Left cardiac atrium (tissue), 4 donors: ENCODE measurements at regions not wholly inside any gene's neighbourhood (a gene's known extent, or its start where the extent isn't known, plus 50 kb on each side); places are given as distances from the start of the nearest gene placed in this dataset.

ENCODE experiments used
- ATAC-seq, 2 donors: fragments of 200-7000 bp; cut with Tn5 transposase; one replicate each; pipeline ENCODE4 v1.9.1; 2020; ENCODE audit warnings: mild to moderate bottlenecking in 2 of 2, moderate library complexity in 2 of 2
- DNase-seq: peaks from one replicate; pipeline ENCODE4 v3.0.0-alpha.2; 2020
- intact Hi-C, 2 donors: fragments of 100-400 bp; cut with DNase I; formaldehyde crosslinking; loops; one replicate each; pipeline versions ENCODE4 v1.14.1 to v1.15.1; 2022 to 2023
- donor health status: DM: no; HTN: yes; CAD: no.
- donor health status: DM: no; HTN: yes; CAD: no; lungs with severe emphysema.
- donor health status: DM: yes; HTN: yes; CAD: no.
- donor health status: Dilated cardiomyopathy.

DNA sequence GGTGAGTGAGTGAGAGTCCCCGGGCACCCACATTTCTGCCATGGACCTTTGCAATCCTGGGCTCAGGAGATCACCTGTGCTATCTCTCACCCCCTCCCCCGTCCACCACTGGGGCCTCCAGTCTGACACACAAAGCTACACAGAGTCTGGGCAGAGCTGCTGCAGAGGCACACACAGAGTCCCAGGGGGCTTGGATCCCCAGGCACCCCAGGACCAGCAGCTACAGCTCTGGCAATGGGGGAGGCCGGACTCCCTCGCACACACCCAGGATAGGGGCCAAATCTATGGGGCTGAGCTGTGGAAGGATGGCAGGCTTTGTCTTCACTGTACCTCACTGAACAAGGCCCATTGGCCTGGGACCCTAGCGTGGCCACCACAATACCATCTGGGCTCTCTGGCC lies 328.8 kb downstream of the MAN2A1 start:
- ATAC-seq: no peak
- no peak for DNase-seq
- intact Hi-C loops: no loop called here

- DNase-seq (no peak), ATAC-seq (no peak)
- intact Hi-C loops: no loop called here
Observed at GRCh38 chr5:110019119-110019518, 329.4 kb downstream of the MAN2A1 start.

DNA sequence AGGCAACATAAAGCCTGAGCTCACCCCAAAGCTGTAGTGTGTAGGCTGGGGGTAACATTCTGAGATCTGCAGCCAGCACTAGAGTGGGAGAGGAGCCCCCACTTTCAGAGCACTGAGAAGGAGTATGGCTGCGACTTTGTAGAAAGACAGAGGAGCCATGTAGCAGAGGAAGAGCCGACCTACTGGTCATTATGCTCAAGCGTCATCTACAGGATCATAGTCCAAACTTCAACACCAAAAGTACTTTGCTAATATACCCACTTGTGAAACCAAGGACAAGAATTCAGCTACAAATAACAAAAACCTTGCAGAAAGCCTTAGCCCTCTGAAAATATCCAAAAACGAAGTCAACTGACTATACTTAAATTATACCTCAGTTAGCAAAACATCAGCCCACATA lies 330.1 kb downstream of the MAN2A1 start:
- intact Hi-C loops: no loop called here
- ATAC-seq: no peak
- no peak for DNase-seq

GRCh38 chr5:110021251-110021650 lies 331.5 kb downstream of the MAN2A1 start:
- intact Hi-C loops: no loop called here
- no peak for DNase-seq
- no peak for ATAC-seq

DNA sequence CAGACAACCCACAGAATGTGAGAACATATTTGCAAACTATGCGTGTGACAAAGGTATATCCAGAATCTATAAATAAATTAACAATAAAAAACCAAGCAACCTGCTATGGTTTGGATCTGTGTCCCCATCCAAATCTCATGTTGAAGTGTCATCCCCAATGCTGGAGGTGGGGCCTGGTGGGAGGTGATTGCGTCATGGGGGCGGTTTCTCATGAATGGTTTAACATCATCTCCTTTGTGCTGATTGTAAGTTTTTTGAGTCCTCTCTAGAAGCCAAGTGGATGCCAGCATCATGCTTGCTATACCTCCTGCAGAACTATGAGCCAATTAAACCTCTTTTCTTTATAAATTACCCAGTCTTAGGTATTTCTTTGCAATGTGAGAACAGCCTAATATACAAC lies 335.4 kb downstream of the MAN2A1 start:
- intact Hi-C loops: no loop called here
- DNase-seq (no peak), ATAC-seq (no peak)

- DNase-seq: no peak
- ATAC-seq: no peak
- intact Hi-C loops: no loop called here
Observed at GRCh38 chr5:110027527-110028322, 338.0 kb downstream of the MAN2A1 start.

GRCh38 chr5:110031402-110032140 lies 341.8 kb downstream of the MAN2A1 start:
- ATAC-seq: no peak
- peak; percentile 21 for DNase-seq
- intact Hi-C loops: no loop called here

- no peak for ATAC-seq
- no peak for DNase-seq
- intact Hi-C loops: no loop called here
Observed at GRCh38 chr5:110032376-110032775, 342.6 kb downstream of the MAN2A1 start.

- ATAC-seq: no peak
- intact Hi-C loops: no loop called here
- DNase-seq: no peak
Observed at GRCh38 chr5:110034056-110034600, 344.4 kb downstream of the MAN2A1 start.

DNA sequence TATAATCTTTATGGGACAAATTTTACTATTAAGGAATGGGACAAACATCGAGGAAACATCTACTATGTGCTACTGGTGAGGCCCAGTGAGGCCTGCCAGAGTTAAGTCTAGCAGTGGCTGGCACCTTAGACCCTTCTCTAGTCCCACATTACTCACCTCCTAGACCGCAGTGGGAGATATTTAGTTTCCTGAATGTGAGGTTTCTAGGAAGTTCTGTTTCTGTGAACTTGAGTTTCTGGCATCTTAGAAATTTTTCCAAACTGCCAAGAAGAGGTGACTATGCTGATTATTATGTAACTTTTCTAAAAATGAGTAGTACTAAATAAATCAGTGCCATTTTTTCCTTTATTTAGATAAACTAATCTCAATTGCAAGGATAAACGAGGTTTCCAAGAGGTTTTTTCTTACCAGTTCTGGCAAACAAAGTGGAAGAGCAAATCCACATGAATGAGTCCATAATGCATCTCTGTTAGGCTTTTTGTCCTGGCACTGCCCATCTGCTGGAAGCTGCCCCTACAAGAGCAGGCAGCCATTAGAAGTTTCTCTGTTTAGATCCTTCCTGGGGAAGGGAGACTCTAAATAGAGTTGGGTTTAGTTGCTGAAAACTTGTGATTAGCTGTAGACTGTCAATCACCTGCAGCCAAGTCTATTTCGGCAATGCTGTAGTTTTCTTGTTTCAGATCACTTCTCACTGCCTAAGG lies 348.7 kb downstream of the MAN2A1 start:
- intact Hi-C loops: no loop called here
- ATAC-seq: peak in 1 of 2 donors; percentile 31

DNA sequence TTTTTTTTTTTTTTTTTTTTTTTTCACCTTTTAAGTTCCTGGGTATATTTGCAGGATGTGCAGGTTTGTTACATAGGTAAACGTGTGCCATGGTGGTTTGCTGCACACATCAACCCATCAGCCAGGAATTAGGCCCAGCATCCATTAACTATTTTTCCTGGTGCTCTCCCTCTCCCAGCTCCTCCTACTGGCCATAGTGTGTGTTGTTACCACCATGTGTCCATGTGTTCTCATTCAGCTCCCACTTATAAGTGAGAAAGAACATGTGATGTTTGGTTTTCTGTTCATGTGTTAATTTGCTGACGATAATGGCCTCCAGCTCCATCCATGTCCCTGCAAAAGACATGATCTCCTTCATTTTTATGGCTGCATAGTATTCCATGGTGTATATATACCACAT lies 350.5 kb downstream of the MAN2A1 start:
- DNase-seq (no peak), ATAC-seq (no peak)
- intact Hi-C loops: no loop called here

More for the DNA sequence above, 348.7 kb downstream of the MAN2A1 start:
- no peak for DNase-seq

DNA sequence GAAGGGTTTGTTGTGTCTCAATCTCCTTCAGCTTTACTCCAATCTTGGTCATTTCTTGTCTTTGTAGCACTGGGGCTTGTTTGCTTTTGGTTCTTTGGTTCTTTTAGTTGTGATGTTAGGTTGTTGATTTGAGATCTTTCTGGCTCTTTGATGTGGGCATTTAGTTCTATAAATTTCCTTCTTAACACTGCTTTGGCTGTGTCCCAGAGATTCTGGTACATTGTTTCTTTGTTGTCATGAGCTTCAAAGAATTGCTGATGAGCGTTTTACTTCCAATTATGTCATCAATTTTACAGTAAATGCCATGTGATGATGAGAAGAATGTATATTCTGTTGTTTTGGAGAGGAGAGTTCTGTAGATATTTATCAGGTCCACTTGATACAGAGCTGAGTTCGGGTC lies 353.3 kb downstream of the MAN2A1 start:
- no peak for ATAC-seq
- intact Hi-C loops: no loop called here
- no peak for DNase-seq

- intact Hi-C loops: no loop called here
- DNase-seq (no peak), ATAC-seq (no peak)
Observed at GRCh38 chr5:110045158-110045557, 355.4 kb downstream of the MAN2A1 start.

- ATAC-seq: no peak
- DNase-seq: no peak
- intact Hi-C loops: no loop called here
Observed at GRCh38 chr5:110048491-110048890, 358.8 kb downstream of the MAN2A1 start.

- intact Hi-C loops: no loop called here
- ATAC-seq (no peak), DNase-seq (no peak)
Observed at GRCh38 chr5:110049816-110050215, 360.1 kb downstream of the MAN2A1 start.

DNA sequence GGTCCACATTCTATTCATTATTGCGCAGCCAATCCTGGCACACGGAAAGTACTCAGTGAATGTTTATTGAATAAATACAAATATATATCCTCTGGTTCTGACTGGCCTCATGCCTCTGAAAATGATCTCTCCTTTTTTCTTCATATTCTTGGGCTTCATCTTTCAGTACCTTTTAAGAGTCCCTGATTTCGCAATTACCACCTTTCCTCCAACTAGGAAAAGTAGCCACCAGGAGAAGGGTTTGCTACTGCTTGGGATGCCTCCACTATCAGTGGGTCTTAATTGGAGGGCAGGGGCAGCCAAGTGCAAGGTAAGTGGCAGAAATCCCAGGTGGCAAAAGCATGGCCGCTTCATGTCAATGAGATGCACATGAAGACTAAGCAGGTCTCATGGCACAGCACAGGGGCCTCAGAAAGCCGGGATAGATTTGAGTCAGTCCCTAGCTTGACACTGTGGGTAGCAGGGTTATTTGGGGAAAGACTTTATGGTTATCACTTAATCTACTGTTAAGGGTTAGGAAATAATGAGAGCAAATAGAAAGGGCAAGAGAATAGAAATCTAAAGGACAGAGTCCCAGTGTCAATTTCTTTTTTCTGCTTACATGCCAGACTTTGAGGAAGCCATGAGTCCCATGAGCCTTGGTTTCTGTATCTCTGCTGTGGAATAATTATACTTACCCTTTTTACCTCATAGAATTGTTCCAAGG lies 361.1 kb downstream of the MAN2A1 start:
- ATAC-seq (no peak), DNase-seq (no peak)
- intact Hi-C loops: no loop called here

- no peak for DNase-seq
Observed at GRCh38 chr5:110053205-110053604, 363.5 kb downstream of the MAN2A1 start.

DNA sequence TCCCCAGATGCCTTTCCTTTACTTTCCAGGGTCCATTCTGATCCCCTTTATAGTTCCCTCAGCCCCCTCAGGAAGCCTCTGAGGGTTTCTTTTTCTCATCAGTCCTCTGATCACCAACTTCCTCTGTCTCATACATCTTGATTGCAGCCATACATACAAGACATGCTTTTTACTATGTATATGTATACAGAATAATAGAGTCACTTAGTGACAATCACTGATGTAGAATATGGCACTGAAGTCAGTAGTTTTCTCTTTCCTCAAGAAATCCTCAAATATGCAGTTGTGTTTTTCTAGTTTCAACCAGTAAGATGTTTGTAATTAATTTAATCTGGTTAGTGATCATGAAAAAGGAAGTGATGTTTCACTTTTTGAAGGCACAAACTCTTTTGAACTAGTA lies 364.1 kb downstream of the MAN2A1 start:
- intact Hi-C loops: no loop called here
- ATAC-seq: no peak
- DNase-seq: no peak

More at GRCh38 chr5:110053205-110053604, 363.5 kb downstream of the MAN2A1 start:
- intact Hi-C loops: no loop called here
- no peak for ATAC-seq

DNA sequence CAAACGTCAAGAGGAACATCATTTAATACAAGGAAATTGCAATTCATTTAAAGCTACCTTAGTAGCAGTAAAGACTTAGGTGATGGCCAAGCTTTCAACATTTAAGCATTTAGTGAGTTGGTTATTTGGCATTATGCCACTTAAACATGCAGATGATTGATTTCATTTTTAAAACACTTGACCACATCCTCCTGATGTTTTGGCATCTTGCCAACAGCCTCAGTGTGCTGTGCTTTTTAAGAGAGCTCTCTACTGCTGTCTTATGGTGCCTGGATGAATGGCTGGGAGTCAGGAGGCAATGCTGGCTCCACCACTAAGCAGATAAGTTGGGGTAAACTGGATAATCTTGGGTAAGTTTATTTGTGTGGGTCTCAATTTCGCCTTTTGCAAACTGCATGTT lies 364.5 kb downstream of the MAN2A1 start:
- DNase-seq (peak; percentile 23), ATAC-seq (peak in 1 of 2 donors; percentile 61)
- intact Hi-C loops: no loop called here
